Body of pancreas (tissue), 4 donors: ENCODE measurements at regions not wholly inside any gene's neighbourhood (a gene's known extent, or its start where the extent isn't known, plus 50 kb on each side); places are given as distances from the start of the nearest gene placed in this dataset.
A peak's percentile ranks its signal among the peaks of the same experiment; 100 is the strongest.

Source experiments
- ATAC-seq: fragments of 150-250 bp; one replicate; pipeline ENCODE4 v1.9.1; 2016
- DNase-seq, 4 donors: peaks; one replicate each; pipeline ENCODE4 v3.0.0-alpha.2; 2019
- H3K27ac ChIP-seq, 4 donors: fragments of 200-600 bp; sonication (generic); 1 replicate in 3 of 4; 2 replicates in 1 of 4; pipeline versions ENCODE4 v1.5.1 to v1.6.1; 2016 to 2019; ENCODE audit warnings: mild to moderate bottlenecking in 1 of 4, mixed read lengths in 1 of 4, moderate library complexity in 1 of 4
- H3K27me3 ChIP-seq, 2 donors: fragments of 200-600 bp; sonication (generic); one replicate each; pipeline ENCODE4 v1.6.0; 2016; ENCODE audit warnings: mild to moderate bottlenecking in 1 of 2
- H3K36me3 ChIP-seq, 2 donors: fragments of 200-600 bp; sonication (generic); replicated peaks in 1 of 2; 2 replicates each; pipeline ENCODE4 v1.5.1; 2016; ENCODE audit warnings: low read depth in 2 of 2; ENCODE audit not compliant: insufficient read depth in 1 of 2
- H3K4me1 ChIP-seq: fragments of 200-600 bp; sonication (generic); one replicate; pipeline ENCODE4 v1.6.0; 2016
- H3K4me3 ChIP-seq, 2 donors: fragments of 200-600 bp; sonication (generic); 1 replicate in 1 of 2; 2 replicates in 1 of 2; pipeline ENCODE4 v1.5.1; 2016 to 2019
- H3K9me3 ChIP-seq, 3 donors: fragments of 200-600 bp; sonication (generic); 1 replicate in 2 of 3; 2 replicates in 1 of 3; pipeline ENCODE4 v1.5.1; 2016
- POLR2A ChIP-seq, 3 donors: fragments of 450-650 bp; IDR thresholded peaks; one replicate each; pipeline ENCODE4 v1.6.1; 2016; ENCODE audit warnings: antibody characterized with exemption in 3 of 3, mild to moderate bottlenecking in 2 of 3
- WGBS, 2 donors: methylation state at CpG; one replicate each; pipeline ENCODE4 v1.1.5; 2017; 5-methylcytosine and 5-hydroxymethylcytosine counted together
- intact Hi-C: fragments of 100-400 bp; cut with DNase I; formaldehyde crosslinking; loops from one replicate; pipeline ENCODE4 v1.15.1; 2023
- TF ChIP-seq, protein P1 (sequence below), 7 experiments: fragments of 450-650 bp in 4 of 7; fragments of 200-600 bp in 3 of 7; sonication (generic) in 3 of 7; IDR thresholded peaks; one replicate each; pipeline ENCODE4 v1.5.1; 2016 to 2019; ENCODE audit warnings: antibody characterized with exemption in 7 of 7

GRCh38 chr4:74608151-74608949 is 163.4 kb downstream of the AREG start:
- H3K27me3 ChIP-seq = no peaks in the 10 kb centered on the region
- peak in 1 of 4 donors; percentile 15 for DNase-seq
- H3K27ac ChIP-seq = no peak overlapping the region
- TF ChIP-seq, protein P1, sequence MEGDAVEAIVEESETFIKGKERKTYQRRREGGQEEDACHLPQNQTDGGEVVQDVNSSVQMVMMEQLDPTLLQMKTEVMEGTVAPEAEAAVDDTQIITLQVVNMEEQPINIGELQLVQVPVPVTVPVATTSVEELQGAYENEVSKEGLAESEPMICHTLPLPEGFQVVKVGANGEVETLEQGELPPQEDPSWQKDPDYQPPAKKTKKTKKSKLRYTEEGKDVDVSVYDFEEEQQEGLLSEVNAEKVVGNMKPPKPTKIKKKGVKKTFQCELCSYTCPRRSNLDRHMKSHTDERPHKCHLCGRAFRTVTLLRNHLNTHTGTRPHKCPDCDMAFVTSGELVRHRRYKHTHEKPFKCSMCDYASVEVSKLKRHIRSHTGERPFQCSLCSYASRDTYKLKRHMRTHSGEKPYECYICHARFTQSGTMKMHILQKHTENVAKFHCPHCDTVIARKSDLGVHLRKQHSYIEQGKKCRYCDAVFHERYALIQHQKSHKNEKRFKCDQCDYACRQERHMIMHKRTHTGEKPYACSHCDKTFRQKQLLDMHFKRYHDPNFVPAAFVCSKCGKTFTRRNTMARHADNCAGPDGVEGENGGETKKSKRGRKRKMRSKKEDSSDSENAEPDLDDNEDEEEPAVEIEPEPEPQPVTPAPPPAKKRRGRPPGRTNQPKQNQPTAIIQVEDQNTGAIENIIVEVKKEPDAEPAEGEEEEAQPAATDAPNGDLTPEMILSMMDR (IDR thresholded peaks at IDR 0.05) = no peak
- no peak for TF ChIP-seq POLR2A (IDR thresholded peaks at IDR 0.05)
- H3K9me3 ChIP-seq = no peaks in the 10 kb centered on the region
- 40 to 44% methylated on average over 2 of the region's 2 CpGs for WGBS, 2 donors
- no peak overlapping the region for H3K4me3 ChIP-seq
- H3K4me1 ChIP-seq = no peaks in the 10 kb centered on the region
- intact Hi-C loops = no loop called here
- no peak for ATAC-seq
- no peaks in the 10 kb centered on the region for H3K36me3 ChIP-seq

DNA sequence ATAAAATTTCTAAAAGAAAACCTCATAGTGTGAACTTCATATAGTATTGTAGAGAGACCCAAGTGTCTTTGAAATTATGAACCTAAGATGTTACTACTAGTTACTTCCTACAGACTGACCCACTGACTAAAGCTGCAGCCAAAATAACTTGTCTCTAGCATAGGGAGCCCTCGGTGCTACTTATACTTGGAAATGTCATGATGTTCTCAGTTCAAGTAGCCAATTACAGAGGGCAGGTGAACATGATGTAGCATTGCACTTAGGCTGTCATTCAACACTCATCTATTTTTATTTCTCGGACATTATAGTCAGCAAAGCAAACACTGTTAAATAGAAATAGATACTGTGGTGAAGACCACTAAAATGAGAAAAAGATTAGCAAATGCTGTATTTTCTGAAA is 165.6 kb downstream of the AREG start:
- no peak overlapping the region for H3K27ac ChIP-seq
- no peaks in the 10 kb centered on the region for H3K9me3 ChIP-seq
- ATAC-seq (no peak), DNase-seq (no peak)
- H3K27me3 ChIP-seq = no peaks in the 10 kb centered on the region
- no peak overlapping the region for H3K4me3 ChIP-seq
- H3K36me3 ChIP-seq = no peaks in the 10 kb centered on the region
- intact Hi-C loops = no loop called here
- no peak for TF ChIP-seq POLR2A (IDR thresholded peaks at IDR 0.05)
- TF ChIP-seq, protein P1 (IDR thresholded peaks at IDR 0.05) = no peak
- 92 to 95% methylated on average over 2 of the region's 2 CpGs for WGBS, 2 donors
- no peaks in the 10 kb centered on the region for H3K4me1 ChIP-seq

- intact Hi-C loops = no loop called here
- no peaks in the 10 kb centered on the region for H3K27me3 ChIP-seq
- no peaks in the 10 kb centered on the region for H3K36me3 ChIP-seq
- DNase-seq = no peak
- no peak for ATAC-seq
- H3K9me3 ChIP-seq = no peaks in the 10 kb centered on the region
- no peak overlapping the region for H3K27ac ChIP-seq
- H3K4me3 ChIP-seq = no peak overlapping the region
- H3K4me1 ChIP-seq = no peaks in the 10 kb centered on the region
- WGBS, 2 donors = 93 to 94% methylated on average over 2 of the region's 2 CpGs
- TF ChIP-seq, protein P1 (IDR thresholded peaks at IDR 0.05) = no peak
- TF ChIP-seq POLR2A (IDR thresholded peaks at IDR 0.05) = no peak
Measured at GRCh38 chr4:74612837-74613236, 167.9 kb downstream of the AREG start.

DNA sequence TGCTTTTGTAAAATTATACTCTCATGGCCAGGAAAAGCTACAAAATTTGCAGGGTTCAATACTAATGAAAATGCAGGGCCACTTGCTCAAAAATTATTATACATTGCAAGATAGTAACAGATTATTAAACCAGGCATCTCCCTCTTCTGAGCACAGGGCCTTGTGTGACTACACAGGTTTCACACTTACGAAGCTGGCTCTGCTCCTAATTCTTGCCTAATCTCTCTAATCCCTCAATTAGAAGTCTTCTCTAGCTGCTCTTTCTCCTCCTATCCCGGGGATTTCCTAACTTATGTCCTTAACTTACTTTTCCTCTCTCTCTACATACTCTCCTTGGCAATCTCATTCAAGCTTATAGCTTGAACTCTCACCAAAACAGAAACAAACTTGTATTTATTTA is 168.3 kb downstream of the AREG start:
- intact Hi-C loops = no loop called here
- H3K27ac ChIP-seq = no peak overlapping the region
- no peaks in the 10 kb centered on the region for H3K36me3 ChIP-seq
- DNase-seq (no peak), ATAC-seq (no peak)
- H3K4me1 ChIP-seq = no peaks in the 10 kb centered on the region
- no peak for TF ChIP-seq POLR2A (IDR thresholded peaks at IDR 0.05)
- TF ChIP-seq, protein P1 (IDR thresholded peaks at IDR 0.05) = no peak
- H3K9me3 ChIP-seq = no peaks in the 10 kb centered on the region
- no peak overlapping the region for H3K4me3 ChIP-seq
- no peaks in the 10 kb centered on the region for H3K27me3 ChIP-seq
- 47 to 71% methylated on average over 2 of the region's 2 CpGs for WGBS, 2 donors

DNA sequence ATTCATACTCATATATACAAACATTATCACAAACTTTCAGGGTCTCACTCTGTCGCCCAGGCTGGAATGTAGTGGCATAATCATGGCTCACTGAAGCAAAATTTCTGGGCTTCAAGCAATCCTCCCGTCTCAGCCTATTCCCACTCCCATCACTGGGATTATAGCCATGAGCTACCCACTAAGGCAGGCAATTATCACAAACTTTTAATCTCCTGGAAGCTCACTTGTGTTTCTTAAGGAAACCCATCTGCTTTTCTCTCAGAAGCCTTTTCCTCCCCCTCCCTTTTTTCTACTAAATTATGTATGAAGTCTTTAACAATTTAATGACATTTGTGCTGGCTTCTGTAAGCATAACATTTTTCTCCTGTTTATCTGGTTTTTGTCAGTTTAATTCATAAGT is 170.5 kb downstream of the AREG start:
- Histone ChIP-seq H3K27ac (no peak overlapping the region), H3K9me3 (no peaks in the 10 kb centered on the region), H3K36me3 (no peaks in the 10 kb centered on the region), H3K4me3 (no peak overlapping the region), H3K4me1 (no peaks in the 10 kb centered on the region), H3K27me3 (no peaks in the 10 kb centered on the region)
- TF ChIP-seq POLR2A (IDR thresholded peaks at IDR 0.05) = no peak
- TF ChIP-seq, protein P1 (IDR thresholded peaks at IDR 0.05) = no peak
- ATAC-seq (no peak), DNase-seq (no peak)
- 65 to 66% methylated on average over 2 of the region's 2 CpGs for WGBS, 2 donors
- intact Hi-C loops = no loop called here
